ENCODE measurements at regions not wholly inside any gene's neighbourhood (a gene's known extent, or its start where the extent isn't known, plus 50 kb on each side); places are given as distances from the start of the nearest gene placed in this dataset.

DNA sequence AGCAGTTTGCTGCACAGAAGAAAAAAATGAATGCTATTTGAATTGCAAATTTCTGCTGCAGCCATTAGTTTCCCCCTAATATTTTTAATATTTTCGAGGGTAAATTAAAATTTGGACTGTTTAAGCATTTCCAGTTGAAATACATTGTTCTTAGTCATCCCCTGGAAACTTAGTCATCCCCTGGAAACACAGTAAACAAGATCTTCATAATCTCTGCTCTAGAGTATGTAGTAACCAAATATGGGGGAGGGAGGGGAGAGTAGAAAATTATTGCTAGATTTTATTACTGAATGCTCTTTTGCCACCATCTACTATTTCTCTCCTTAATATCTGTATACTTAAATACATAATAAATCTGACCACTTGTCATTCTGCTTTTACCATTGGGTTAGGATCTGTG, 1053.3 kb downstream of the SORCS1 start:
- H3K36me3 ChIP-seq, result no peaks in the 10 kb centered on the region
- no peaks in the 10 kb centered on the region for H3K4me1 ChIP-seq
- 30 to 54% (median 31%) methylated on average over 1 of the region's 1 CpG for WGBS, 5 donors
- H3K9me3 ChIP-seq, result peaks cover 0 to 18% (median 9%) of the 10 kb centered on the region in 8 donors
- intact Hi-C loops (cut with DNase I; ENCODE audit: low total_unique reads), result no loop called here
- no peak for DNase-seq
- no peaks in the 10 kb centered on the region for H3K27me3 ChIP-seq (replicated peaks in 1 of 7)
- no peak for TF ChIP-seq POLR2AphosphoS5 (IDR thresholded peaks at IDR 0.05)
- no peak for TF ChIP-seq POLR2A (IDR thresholded peaks at IDR 0.05)
- TF ChIP-seq, protein P1, sequence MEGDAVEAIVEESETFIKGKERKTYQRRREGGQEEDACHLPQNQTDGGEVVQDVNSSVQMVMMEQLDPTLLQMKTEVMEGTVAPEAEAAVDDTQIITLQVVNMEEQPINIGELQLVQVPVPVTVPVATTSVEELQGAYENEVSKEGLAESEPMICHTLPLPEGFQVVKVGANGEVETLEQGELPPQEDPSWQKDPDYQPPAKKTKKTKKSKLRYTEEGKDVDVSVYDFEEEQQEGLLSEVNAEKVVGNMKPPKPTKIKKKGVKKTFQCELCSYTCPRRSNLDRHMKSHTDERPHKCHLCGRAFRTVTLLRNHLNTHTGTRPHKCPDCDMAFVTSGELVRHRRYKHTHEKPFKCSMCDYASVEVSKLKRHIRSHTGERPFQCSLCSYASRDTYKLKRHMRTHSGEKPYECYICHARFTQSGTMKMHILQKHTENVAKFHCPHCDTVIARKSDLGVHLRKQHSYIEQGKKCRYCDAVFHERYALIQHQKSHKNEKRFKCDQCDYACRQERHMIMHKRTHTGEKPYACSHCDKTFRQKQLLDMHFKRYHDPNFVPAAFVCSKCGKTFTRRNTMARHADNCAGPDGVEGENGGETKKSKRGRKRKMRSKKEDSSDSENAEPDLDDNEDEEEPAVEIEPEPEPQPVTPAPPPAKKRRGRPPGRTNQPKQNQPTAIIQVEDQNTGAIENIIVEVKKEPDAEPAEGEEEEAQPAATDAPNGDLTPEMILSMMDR (IDR thresholded peaks at IDR 0.05 in 8 of 11, conservative IDR thresholded peaks at IDR 0.05 in 3 of 11), result no peak
- no peak overlapping the region for H3K27ac ChIP-seq
- H3K4me3 ChIP-seq, result no peak overlapping the region

DNA sequence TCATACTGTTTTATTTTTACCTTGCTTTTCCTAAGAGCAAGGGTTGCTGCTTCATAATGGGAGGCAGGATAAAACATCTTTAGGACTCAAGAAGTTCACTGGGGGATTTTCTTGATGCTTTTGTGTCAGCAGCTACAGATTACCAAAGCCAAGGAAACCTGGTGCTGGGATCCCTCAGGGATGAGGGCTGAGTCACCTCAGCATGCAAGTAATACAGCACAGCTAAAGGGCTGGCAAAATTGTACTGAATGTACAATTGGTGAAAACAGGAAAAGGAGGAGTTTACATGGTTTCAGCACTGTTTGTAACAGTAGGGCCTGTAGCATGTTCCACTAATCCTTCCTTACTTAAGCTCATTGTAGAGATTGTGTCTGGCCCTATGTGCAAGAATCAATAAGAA, 1056.8 kb downstream of the SORCS1 start:
- intact Hi-C loops (cut with DNase I; ENCODE audit: low total_unique reads), result no loop called here
- TF ChIP-seq POLR2AphosphoS5 (IDR thresholded peaks at IDR 0.05), result no peak
- TF ChIP-seq POLR2A (IDR thresholded peaks at IDR 0.05), result no peak
- TF ChIP-seq, protein P1 (IDR thresholded peaks at IDR 0.05 in 8 of 11, conservative IDR thresholded peaks at IDR 0.05 in 3 of 11), result no peak
- H3K36me3 ChIP-seq, result no peaks in the 10 kb centered on the region

DNA sequence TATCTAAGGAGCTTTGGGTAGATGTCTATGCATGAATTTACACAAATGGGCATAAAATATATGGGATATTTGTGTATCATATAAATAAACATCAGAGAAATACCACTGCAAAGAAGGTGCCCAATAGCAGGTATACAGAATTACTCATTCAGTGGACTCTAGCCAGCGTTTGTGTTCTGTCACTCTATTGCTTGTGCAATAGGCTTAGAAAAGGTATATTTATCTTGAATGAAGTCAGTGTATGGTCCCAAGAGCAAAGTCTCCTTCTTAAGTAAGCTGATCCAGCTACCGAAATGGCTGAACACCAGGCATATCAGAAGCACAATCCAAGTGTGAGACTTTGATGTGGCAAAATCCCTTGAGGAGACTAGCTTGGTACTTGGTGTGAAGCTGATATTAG, 1058.4 kb downstream of the SORCS1 start:
- no peak for DNase-seq
- intact Hi-C loops (cut with DNase I; ENCODE audit: low total_unique reads), result no loop called here
- no peaks in the 10 kb centered on the region for H3K9me3 ChIP-seq
- 79 to 95% (median 89%) methylated on average over 2 of the region's 2 CpGs for WGBS, 5 donors
- H3K4me1 ChIP-seq, result no peaks in the 10 kb centered on the region
- H3K27ac ChIP-seq, result no peak overlapping the region
- no peak overlapping the region for H3K4me3 ChIP-seq
- TF ChIP-seq POLR2A (IDR thresholded peaks at IDR 0.05) (no peak), POLR2AphosphoS5 (IDR thresholded peaks at IDR 0.05) (no peak)
- TF ChIP-seq, protein P1 (IDR thresholded peaks at IDR 0.05 in 8 of 11, conservative IDR thresholded peaks at IDR 0.05 in 3 of 11), result no peak
- H3K27me3 ChIP-seq (replicated peaks in 1 of 7), result no peaks in the 10 kb centered on the region
- no peaks in the 10 kb centered on the region for H3K36me3 ChIP-seq

More for the DNA sequence above, 1056.8 kb downstream of the SORCS1 start:
- Histone ChIP-seq H3K9me3 (no peaks in the 10 kb centered on the region), H3K4me3 (no peak overlapping the region), H3K4me1 (no peaks in the 10 kb centered on the region), H3K27ac (no peak overlapping the region), H3K27me3 (replicated peaks in 1 of 7) (no peaks in the 10 kb centered on the region)
- DNase-seq, result no peak

- Histone ChIP-seq H3K27me3 (replicated peaks in 1 of 7) (no peaks in the 10 kb centered on the region), H3K4me3 (no peak overlapping the region), H3K27ac (no peak overlapping the region), H3K36me3 (no peaks in the 10 kb centered on the region), H3K9me3 (peaks cover 0 to 2% (median 0%) of the 10 kb centered on the region in 8 donors), H3K4me1 (no peaks in the 10 kb centered on the region)
- intact Hi-C loops (cut with DNase I; ENCODE audit: low total_unique reads), result no loop called here
- TF ChIP-seq, protein P1 (IDR thresholded peaks at IDR 0.05 in 8 of 11, conservative IDR thresholded peaks at IDR 0.05 in 3 of 11), result no peak
- no peak for TF ChIP-seq POLR2AphosphoS5 (IDR thresholded peaks at IDR 0.05)
- no peak for TF ChIP-seq POLR2A (IDR thresholded peaks at IDR 0.05)
- no peak for DNase-seq
These were observed 1074.7 kb downstream of the SORCS1 start for GRCh38 chr10:106089855-106090254.

Data from spleen (tissue), 11 donors.